ENCODE measurements at regions not wholly inside any gene's neighbourhood (a gene's known extent, or its start where the extent isn't known, plus 50 kb on each side); places are given as distances from the start of the nearest gene placed in this dataset.
"Not testable (repeated sequence)": the region's sequence is repeated elsewhere in the genome, so short reads cannot be mapped to it uniquely, and the experiment has no call there.

- DNase-seq: no peak
Observed at GRCh38 chr10:85043207-85043606, 714.8 kb downstream of the CCSER2 start.

GRCh38 chr10:85045046-85045445 is 716.7 kb downstream of the CCSER2 start:
- no peak for DNase-seq

- no peak for DNase-seq
Observed at GRCh38 chr10:85047170-85047834, 718.9 kb downstream of the CCSER2 start.

- no peak for DNase-seq
Observed at GRCh38 chr10:85047979-85048378, 719.6 kb downstream of the CCSER2 start.

- DNase-seq: no peak
Observed at GRCh38 chr10:85048644-85049043, 720.3 kb downstream of the CCSER2 start.

GRCh38 chr10:85060944-85061343 is 732.6 kb downstream of the CCSER2 start:
- DNase-seq: no peak

GRCh38 chr10:85061401-85061800 is 733.0 kb downstream of the CCSER2 start:
- DNase-seq: no peak

- no peak for DNase-seq
Observed at GRCh38 chr10:85067955-85068354, 739.6 kb downstream of the CCSER2 start.

- DNase-seq: no peak
Observed at GRCh38 chr10:85080934-85081333, 752.5 kb downstream of the CCSER2 start.

- DNase-seq: no peak
Observed at GRCh38 chr10:85098835-85099521, 770.6 kb downstream of the CCSER2 start.

GRCh38 chr10:85100495-85100894 is 772.1 kb downstream of the CCSER2 start:
- no peak for DNase-seq

- DNase-seq: no peak
Observed at GRCh38 chr10:85105614-85106255, 777.3 kb downstream of the CCSER2 start.

- DNase-seq: no peak
Observed at GRCh38 chr10:85111271-85111670, 782.9 kb downstream of the CCSER2 start.

GRCh38 chr10:85124603-85125051 is 796.2 kb downstream of the CCSER2 start:
- DNase-seq: no peak

GRCh38 chr10:85137253-85137652 is 808.9 kb downstream of the CCSER2 start:
- DNase-seq: no peak

GRCh38 chr10:85138046-85138445 is 809.7 kb downstream of the CCSER2 start:
- DNase-seq: no peak

GRCh38 chr10:85139124-85139523 is 810.7 kb downstream of the CCSER2 start:
- no peak for DNase-seq

GRCh38 chr10:85141520-85141919 is 813.1 kb downstream of the CCSER2 start:
- not testable (repeated sequence) for DNase-seq

GRCh38 chr10:85145966-85146365 is 817.6 kb downstream of the CCSER2 start:
- no peak for DNase-seq

- DNase-seq: no peak
Observed at GRCh38 chr10:85147346-85148250, 819.2 kb downstream of the CCSER2 start.

GRCh38 chr10:85148693-85149640 is 820.6 kb downstream of the CCSER2 start:
- no peak for DNase-seq

- DNase-seq: no peak
Observed at GRCh38 chr10:85149766-85150165, 821.4 kb downstream of the CCSER2 start.
